Activated T-helper 17 cell treated with anti-CD3 and anti-CD28 coated beads, Interleukin-2, amount 50 U/mL, for 72 hours (primary cell): ENCODE measurements at regions not wholly inside any gene's neighbourhood (a gene's known extent, or its start where the extent isn't known, plus 50 kb on each side); places are given as distances from the start of the nearest gene placed in this dataset.
"Not testable (repeated sequence)": the region's sequence is repeated elsewhere in the genome, so short reads cannot be mapped to it uniquely, and the experiment has no call there.

Experiments used
- ATAC-seq: fragments of 150-1000 bp; cut with Tn5 transposase; replicated peaks from 2 replicates; pipeline ENCODE4 v1.10.0; 2021; ENCODE audit warnings: mild to moderate bottlenecking, moderate library complexity
- H3K27ac Mint-ChIP-seq: one replicate; pipeline ENCODE4 v1.8.0; 2022; ENCODE audit warnings: mixed read lengths
- H3K27me3 Mint-ChIP-seq: one replicate; pipeline ENCODE4 v1.8.0; 2022; ENCODE audit warnings: mixed read lengths
- H3K36me3 Mint-ChIP-seq: one replicate; pipeline ENCODE4 v1.8.0; 2022; ENCODE audit warnings: low read depth, mild to moderate bottlenecking, mixed read lengths
- H3K4me1 Mint-ChIP-seq: one replicate; pipeline ENCODE4 v1.8.0; 2022; ENCODE audit warnings: mixed read lengths
- H3K4me3 Mint-ChIP-seq: one replicate; pipeline ENCODE4 v1.8.0; 2022; ENCODE audit warnings: mild to moderate bottlenecking, mixed read lengths
- H3K9me3 Mint-ChIP-seq: one replicate; pipeline ENCODE4 v1.8.0; 2022; ENCODE audit warnings: mixed read lengths

GRCh38 chr2:228447266-228447915 is 265.9 kb upstream of the SPHKAP start:
- no peak overlapping the region for H3K27ac Mint-ChIP-seq
- H3K4me1 Mint-ChIP-seq = no peaks in the 10 kb centered on the region
- H3K4me3 Mint-ChIP-seq = no peak overlapping the region
- ATAC-seq = no peak
- no peaks in the 10 kb centered on the region for H3K27me3 Mint-ChIP-seq
- no peaks in the 10 kb centered on the region for H3K36me3 Mint-ChIP-seq
- no peaks in the 10 kb centered on the region for H3K9me3 Mint-ChIP-seq

- H3K4me1 Mint-ChIP-seq = no peaks in the 10 kb centered on the region
- no peak overlapping the region for H3K27ac Mint-ChIP-seq
- H3K9me3 Mint-ChIP-seq = no peaks in the 10 kb centered on the region
- H3K4me3 Mint-ChIP-seq = no peak overlapping the region
- H3K27me3 Mint-ChIP-seq = no peaks in the 10 kb centered on the region
- no peak for ATAC-seq
- no peaks in the 10 kb centered on the region for H3K36me3 Mint-ChIP-seq
Measured at GRCh38 chr2:228446734-228447133, 265.2 kb upstream of the SPHKAP start.

GRCh38 chr2:228444161-228444560 is 262.7 kb upstream of the SPHKAP start:
- Mint-ChIP-seq H3K27me3 (no peaks in the 10 kb centered on the region), H3K36me3 (no peaks in the 10 kb centered on the region), H3K4me1 (no peaks in the 10 kb centered on the region), H3K4me3 (no peak overlapping the region), H3K9me3 (no peaks in the 10 kb centered on the region), H3K27ac (no peak overlapping the region)
- no peak for ATAC-seq

- no peak for ATAC-seq
- H3K36me3 Mint-ChIP-seq = no peaks in the 10 kb centered on the region
- no peak overlapping the region for H3K27ac Mint-ChIP-seq
- H3K4me3 Mint-ChIP-seq = no peak overlapping the region
- H3K9me3 Mint-ChIP-seq = peaks cover 9% of the 10 kb centered on the region
- no peaks in the 10 kb centered on the region for H3K4me1 Mint-ChIP-seq
- no peaks in the 10 kb centered on the region for H3K27me3 Mint-ChIP-seq
Measured at GRCh38 chr2:228433721-228434120, 252.2 kb upstream of the SPHKAP start.

- Mint-ChIP-seq H3K27me3 (no peaks in the 10 kb centered on the region), H3K27ac (no peak overlapping the region), H3K9me3 (peaks cover 23% of the 10 kb centered on the region), H3K4me1 (no peaks in the 10 kb centered on the region), H3K4me3 (no peak overlapping the region), H3K36me3 (no peaks in the 10 kb centered on the region)
- no peak for ATAC-seq
Measured at GRCh38 chr2:228432116-228432515, 250.6 kb upstream of the SPHKAP start.

- Mint-ChIP-seq H3K36me3 (no peaks in the 10 kb centered on the region), H3K4me1 (no peaks in the 10 kb centered on the region), H3K27ac (no peak overlapping the region), H3K9me3 (peaks cover 23% of the 10 kb centered on the region), H3K4me3 (no peak overlapping the region), H3K27me3 (no peaks in the 10 kb centered on the region)
- ATAC-seq = no peak
Measured at GRCh38 chr2:228430986-228431385, 249.5 kb upstream of the SPHKAP start.

- no peaks in the 10 kb centered on the region for H3K36me3 Mint-ChIP-seq
- ATAC-seq = no peak
- no peaks in the 10 kb centered on the region for H3K27me3 Mint-ChIP-seq
- H3K4me3 Mint-ChIP-seq = no peak overlapping the region
- peaks cover 23% of the 10 kb centered on the region for H3K9me3 Mint-ChIP-seq
- H3K4me1 Mint-ChIP-seq = no peaks in the 10 kb centered on the region
- H3K27ac Mint-ChIP-seq = no peak overlapping the region
Measured at GRCh38 chr2:228426502-228427216, 245.2 kb upstream of the SPHKAP start.

GRCh38 chr2:228425411-228426060 is 244.0 kb upstream of the SPHKAP start:
- H3K9me3 Mint-ChIP-seq = peaks cover 16% of the 10 kb centered on the region
- not testable (repeated sequence) for H3K27ac Mint-ChIP-seq, H3K36me3 Mint-ChIP-seq, H3K27me3 Mint-ChIP-seq, H3K4me1 Mint-ChIP-seq, ATAC-seq, H3K4me3 Mint-ChIP-seq

GRCh38 chr2:228417956-228418355 is 236.5 kb upstream of the SPHKAP start:
- no peaks in the 10 kb centered on the region for H3K4me1 Mint-ChIP-seq
- no peak for ATAC-seq

GRCh38 chr2:228417526-228417925 is 236.0 kb upstream of the SPHKAP start:
- no peak overlapping the region for H3K27ac Mint-ChIP-seq
- ATAC-seq = no peak
- no peaks in the 10 kb centered on the region for H3K4me1 Mint-ChIP-seq
- no peaks in the 10 kb centered on the region for H3K27me3 Mint-ChIP-seq
- H3K9me3 Mint-ChIP-seq = peaks cover 10% of the 10 kb centered on the region
- H3K36me3 Mint-ChIP-seq = no peaks in the 10 kb centered on the region
- no peak overlapping the region for H3K4me3 Mint-ChIP-seq

More at GRCh38 chr2:228417956-228418355, 236.5 kb upstream of the SPHKAP start:
- Mint-ChIP-seq H3K27ac (no peak overlapping the region), H3K27me3 (no peaks in the 10 kb centered on the region), H3K9me3 (peaks cover 10% of the 10 kb centered on the region), H3K36me3 (no peaks in the 10 kb centered on the region), H3K4me3 (no peak overlapping the region)

- no peak overlapping the region for H3K27ac Mint-ChIP-seq
- H3K27me3 Mint-ChIP-seq = no peaks in the 10 kb centered on the region
- ATAC-seq = no peak
- no peaks in the 10 kb centered on the region for H3K9me3 Mint-ChIP-seq
- no peaks in the 10 kb centered on the region for H3K36me3 Mint-ChIP-seq
- H3K4me1 Mint-ChIP-seq = no peaks in the 10 kb centered on the region
- H3K4me3 Mint-ChIP-seq = no peak overlapping the region
Measured at GRCh38 chr2:228410061-228410460, 228.6 kb upstream of the SPHKAP start.

GRCh38 chr2:228409493-228409892 is 228.0 kb upstream of the SPHKAP start:
- ATAC-seq = no peak
- no peak overlapping the region for H3K4me3 Mint-ChIP-seq
- H3K27ac Mint-ChIP-seq = no peak overlapping the region
- H3K36me3 Mint-ChIP-seq = no peaks in the 10 kb centered on the region
- H3K4me1 Mint-ChIP-seq = no peaks in the 10 kb centered on the region
- no peaks in the 10 kb centered on the region for H3K27me3 Mint-ChIP-seq
- no peaks in the 10 kb centered on the region for H3K9me3 Mint-ChIP-seq

GRCh38 chr2:228408529-228409227 is 227.2 kb upstream of the SPHKAP start:
- no peaks in the 10 kb centered on the region for H3K36me3 Mint-ChIP-seq
- no peak for ATAC-seq
- H3K4me3 Mint-ChIP-seq = no peak overlapping the region
- H3K9me3 Mint-ChIP-seq = no peaks in the 10 kb centered on the region
- H3K27ac Mint-ChIP-seq = no peak overlapping the region
- no peaks in the 10 kb centered on the region for H3K4me1 Mint-ChIP-seq
- no peaks in the 10 kb centered on the region for H3K27me3 Mint-ChIP-seq

GRCh38 chr2:228407821-228408220 is 226.3 kb upstream of the SPHKAP start:
- ATAC-seq = no peak
- no peaks in the 10 kb centered on the region for H3K4me1 Mint-ChIP-seq

More at GRCh38 chr2:228407821-228408220, 226.3 kb upstream of the SPHKAP start:
- H3K9me3 Mint-ChIP-seq = no peaks in the 10 kb centered on the region
- no peaks in the 10 kb centered on the region for H3K27me3 Mint-ChIP-seq
- H3K27ac Mint-ChIP-seq = no peak overlapping the region
- no peak overlapping the region for H3K4me3 Mint-ChIP-seq
- no peaks in the 10 kb centered on the region for H3K36me3 Mint-ChIP-seq
